Spleen (tissue), 11 donors: ENCODE measurements at regions not wholly inside any gene's neighbourhood (a gene's known extent, or its start where the extent isn't known, plus 50 kb on each side); places are given as distances from the start of the nearest gene placed in this dataset.

Experiments used
- DNase-seq: peaks from one replicate; pipeline ENCODE4 v3.0.0-alpha.2; 2020
- H3K27ac ChIP-seq, 8 donors: fragments of 200-600 bp; sonication (generic) in 7 of 8; 1 replicate in 4 of 8; 2 replicates in 4 of 8; pipeline versions ENCODE4 v1.5.0 to v1.8.0; 2016 to 2021; ENCODE audit warnings: inconsistent platforms in 4 of 8, mild to moderate bottlenecking in 4 of 8, moderate library complexity in 1 of 8
- H3K27me3 ChIP-seq, 7 donors: fragments of 200-600 bp; sonication (generic) in 6 of 7; replicated peaks in 1 of 7; 1 replicate in 4 of 7; 2 replicates in 3 of 7; pipeline versions ENCODE4 v1.5.0 to v1.8.0; 2016 to 2021; ENCODE audit warnings: inconsistent platforms in 3 of 7, mild to moderate bottlenecking in 1 of 7
- H3K36me3 ChIP-seq, 6 donors: fragments of 200-600 bp; sonication (generic) in 5 of 6; 1 replicate in 4 of 6; 2 replicates in 2 of 6; pipeline versions ENCODE4 v1.5.0 to v1.8.0; 2016 to 2021; ENCODE audit warnings: inconsistent platforms in 2 of 6
- H3K4me1 ChIP-seq, 6 donors: fragments of 200-600 bp; sonication (generic) in 5 of 6; 1 replicate in 3 of 6; 2 replicates in 3 of 6; pipeline versions ENCODE4 v1.5.0 to v1.8.0; 2016 to 2021; ENCODE audit warnings: inconsistent platforms in 3 of 6
- H3K4me3 ChIP-seq, 8 donors: fragments of 200-600 bp; sonication (generic) in 7 of 8; 1 replicate in 4 of 8; 2 replicates in 4 of 8; pipeline versions ENCODE4 v1.5.0 to v1.8.0; 2016 to 2021; ENCODE audit warnings: inconsistent platforms in 4 of 8, mild to moderate bottlenecking in 4 of 8, moderate library complexity in 2 of 8
- H3K9me3 ChIP-seq, 8 donors: fragments of 200-600 bp; sonication (generic) in 7 of 8; 1 replicate in 4 of 8; 2 replicates in 4 of 8; pipeline versions ENCODE4 v1.5.0 to v1.8.0; 2016 to 2021; ENCODE audit warnings: inconsistent platforms in 4 of 8
- POLR2A ChIP-seq, 3 donors: fragments of 450-650 bp; IDR thresholded peaks; one replicate each; pipeline ENCODE4 v1.5.1; 2017; ENCODE audit warnings: antibody characterized with exemption in 3 of 3, mild to moderate bottlenecking in 1 of 3
- POLR2AphosphoS5 ChIP-seq, 3 donors: sonication (generic); formaldehyde crosslinking; IDR thresholded peaks; one replicate each; pipeline ENCODE4 v1.5.1; 2017; ENCODE audit warnings: antibody characterized with exemption in 3 of 3
- WGBS, 5 donors: extraction: QIAGEN DNeasy Blood & Tissue Kit in 3 of 5; methylation state at CpG; one replicate each; pipeline versions ENCODE4 v1.1.5 to v1.1.7; 2013 to 2018; 5-methylcytosine and 5-hydroxymethylcytosine counted together
- intact Hi-C: fragments of 100-400 bp; cut with DNase I; formaldehyde crosslinking; loops from one replicate; pipeline ENCODE4 v1.15.0; 2023; ENCODE audit warnings: low total_unique reads
- TF ChIP-seq, protein P1 (sequence below), 11 experiments: fragments of 200-600 bp in 7 of 11; fragments of 450-650 bp in 4 of 11; sonication (generic) in 4 of 11; IDR thresholded peaks in 8 of 11; conservative IDR thresholded peaks in 3 of 11; 1 replicate in 7 of 11; 2 replicates in 4 of 11; pipeline versions ENCODE4 v1.4.0 to v1.8.0; 2016 to 2021; ENCODE audit warnings: antibody characterized with exemption in 11 of 11, inconsistent platforms in 4 of 11, mild to moderate bottlenecking in 1 of 11
- donor health status: healthy with polysubstance abuse.
- donor health status: DM: no; HTN: no; CAD: no; lungs with moderate emphysema.
- donor health status: DM: no; HTN: no; CAD: no.
- donor health status: Bipolar disorder and iron deficiency.
- donor health status: healthy.
- donor health status: DM: no; HTN: no; CAD: no.
- donor health status: DM: yes; HTN: yes; CAD: no.

DNA sequence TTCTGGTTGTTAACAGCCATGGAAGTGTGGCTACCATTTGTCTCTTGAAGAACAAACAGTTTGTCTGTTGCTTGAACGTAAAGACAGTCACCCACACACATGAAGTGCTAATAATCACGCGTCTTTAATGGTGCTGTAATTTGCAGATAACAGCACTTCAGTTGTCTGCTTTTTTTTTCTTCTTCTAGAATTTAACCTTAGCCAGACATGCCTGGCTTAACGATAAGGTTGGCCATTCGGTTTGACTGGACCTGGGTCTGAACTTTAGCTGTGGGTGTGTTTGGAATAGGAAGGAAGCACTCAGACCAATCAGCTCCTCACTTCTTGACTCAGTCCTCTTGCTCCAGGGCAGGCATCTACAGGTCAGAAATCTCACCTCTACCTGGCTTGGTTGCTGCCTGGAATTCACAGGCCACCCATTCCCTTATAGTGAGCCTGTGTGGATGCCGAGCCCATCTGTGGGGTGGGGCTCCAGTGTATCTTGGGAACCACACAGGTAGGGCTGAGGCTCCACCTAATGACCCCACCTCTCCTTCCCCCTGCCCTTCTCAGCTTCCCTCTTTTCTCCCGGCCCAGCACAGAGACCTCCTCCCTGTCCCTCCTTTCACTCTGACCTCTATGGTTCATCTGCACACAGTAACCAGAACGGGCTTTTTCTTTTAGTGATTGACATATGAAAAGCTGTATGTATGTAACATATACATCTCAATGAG, 246.4 kb upstream of the PWP1 start:
- H3K4me1 ChIP-seq = no peaks in the 10 kb centered on the region
- H3K4me3 ChIP-seq = no peak overlapping the region
- H3K27ac ChIP-seq = no peak overlapping the region
- H3K27me3 ChIP-seq = peaks cover 0 to 8% (median 0%) of the 10 kb centered on the region in 7 donors
- intact Hi-C loops = no loop called here
- H3K9me3 ChIP-seq = no peaks in the 10 kb centered on the region
- 63 to 72% (median 63%) methylated on average over 8 of the region's 8 CpGs for WGBS, 5 donors
- DNase-seq = peak; percentile 25
- no peaks in the 10 kb centered on the region for H3K36me3 ChIP-seq
- TF ChIP-seq, protein P1, sequence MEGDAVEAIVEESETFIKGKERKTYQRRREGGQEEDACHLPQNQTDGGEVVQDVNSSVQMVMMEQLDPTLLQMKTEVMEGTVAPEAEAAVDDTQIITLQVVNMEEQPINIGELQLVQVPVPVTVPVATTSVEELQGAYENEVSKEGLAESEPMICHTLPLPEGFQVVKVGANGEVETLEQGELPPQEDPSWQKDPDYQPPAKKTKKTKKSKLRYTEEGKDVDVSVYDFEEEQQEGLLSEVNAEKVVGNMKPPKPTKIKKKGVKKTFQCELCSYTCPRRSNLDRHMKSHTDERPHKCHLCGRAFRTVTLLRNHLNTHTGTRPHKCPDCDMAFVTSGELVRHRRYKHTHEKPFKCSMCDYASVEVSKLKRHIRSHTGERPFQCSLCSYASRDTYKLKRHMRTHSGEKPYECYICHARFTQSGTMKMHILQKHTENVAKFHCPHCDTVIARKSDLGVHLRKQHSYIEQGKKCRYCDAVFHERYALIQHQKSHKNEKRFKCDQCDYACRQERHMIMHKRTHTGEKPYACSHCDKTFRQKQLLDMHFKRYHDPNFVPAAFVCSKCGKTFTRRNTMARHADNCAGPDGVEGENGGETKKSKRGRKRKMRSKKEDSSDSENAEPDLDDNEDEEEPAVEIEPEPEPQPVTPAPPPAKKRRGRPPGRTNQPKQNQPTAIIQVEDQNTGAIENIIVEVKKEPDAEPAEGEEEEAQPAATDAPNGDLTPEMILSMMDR (IDR thresholded peaks at IDR 0.05 in 8 of 11, conservative IDR thresholded peaks at IDR 0.05 in 3 of 11) = no peak
- TF ChIP-seq POLR2AphosphoS5 (IDR thresholded peaks at IDR 0.05) (no peak), POLR2A (IDR thresholded peaks at IDR 0.05) (no peak)

DNA sequence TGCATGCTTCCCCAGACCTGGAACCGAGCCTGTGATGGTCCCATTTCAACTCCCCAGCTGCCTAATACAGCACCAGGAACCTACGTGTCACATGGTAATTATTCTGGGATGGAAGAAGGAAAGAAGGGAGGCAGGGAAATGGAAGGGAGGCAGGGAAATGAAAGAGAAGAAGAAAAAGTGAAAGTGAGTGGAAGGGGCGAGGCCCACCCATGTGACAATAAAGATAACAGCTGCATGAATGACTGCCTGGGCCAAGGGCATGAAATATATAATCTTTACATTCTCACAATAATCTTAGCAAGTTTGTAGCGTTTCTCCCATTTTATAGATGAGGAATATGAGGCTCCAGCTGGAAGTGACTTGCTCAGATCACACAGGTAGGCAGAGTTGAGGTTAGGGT, 245.0 kb upstream of the PWP1 start:
- Histone ChIP-seq H3K4me3 (no peak overlapping the region), H3K27ac (no peak overlapping the region), H3K9me3 (no peaks in the 10 kb centered on the region), H3K27me3 (peaks cover 0 to 8% (median 0%) of the 10 kb centered on the region in 7 donors), H3K4me1 (no peaks in the 10 kb centered on the region), H3K36me3 (no peaks in the 10 kb centered on the region)
- TF ChIP-seq POLR2A (IDR thresholded peaks at IDR 0.05) = no peak
- TF ChIP-seq, protein P1 (IDR thresholded peaks at IDR 0.05 in 8 of 11, conservative IDR thresholded peaks at IDR 0.05 in 3 of 11) = no peak
- no peak for TF ChIP-seq POLR2AphosphoS5 (IDR thresholded peaks at IDR 0.05)
- peak; percentile 34 for DNase-seq
- 74 to 83% (median 81%) methylated on average over 4 of the region's 4 CpGs for WGBS, 5 donors
- intact Hi-C loops = no loop called here

DNA sequence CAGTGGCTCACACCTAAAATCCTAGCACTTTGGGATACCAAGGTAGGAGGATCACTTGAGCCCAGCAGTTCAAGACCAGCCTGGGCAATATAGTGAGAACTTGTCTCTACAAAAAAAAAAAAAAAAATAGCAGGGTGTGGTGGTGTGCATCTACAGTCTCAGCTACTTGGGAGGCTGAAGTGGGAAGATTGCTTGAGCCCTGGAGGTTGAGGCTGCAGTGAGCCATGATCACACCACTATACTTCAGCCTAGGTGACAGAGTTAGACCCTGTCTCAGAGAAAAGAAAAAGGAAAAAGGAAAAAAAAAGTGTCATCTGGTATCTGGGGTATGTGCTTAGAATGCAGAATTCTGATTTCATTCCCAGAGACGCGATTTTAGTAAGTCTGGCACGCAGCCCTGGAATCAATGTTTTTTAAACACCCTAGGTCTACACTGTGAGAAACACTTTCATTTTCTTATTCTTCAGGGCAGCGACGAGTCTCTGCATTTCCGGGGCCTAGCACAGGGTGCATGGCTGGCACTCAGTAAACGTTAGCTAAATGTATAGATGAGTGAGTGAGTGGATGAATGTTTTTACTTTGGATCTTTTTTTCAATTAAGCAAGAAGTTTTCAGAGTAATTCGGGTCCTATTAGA, 243.8 kb upstream of the PWP1 start:
- Histone ChIP-seq H3K27ac (peak overlapping the region in 4 of 8 donors; percentile 1 to 43 (median 18)), H3K4me3 (peak overlapping the region in 1 of 8 donors; percentile 19), H3K4me1 (no peaks in the 10 kb centered on the region), H3K36me3 (no peaks in the 10 kb centered on the region), H3K27me3 (peaks cover 0 to 8% (median 0%) of the 10 kb centered on the region in 7 donors), H3K9me3 (no peaks in the 10 kb centered on the region)
- intact Hi-C loops = no loop called here
- 69 to 81% (median 76%) methylated on average over 8 of the region's 8 CpGs for WGBS, 5 donors
- DNase-seq = peak; percentile 6
- TF ChIP-seq POLR2A (IDR thresholded peaks at IDR 0.05) = no peak
- TF ChIP-seq, protein P1 (IDR thresholded peaks at IDR 0.05 in 8 of 11, conservative IDR thresholded peaks at IDR 0.05 in 3 of 11) = no peak
- no peak for TF ChIP-seq POLR2AphosphoS5 (IDR thresholded peaks at IDR 0.05)

DNA sequence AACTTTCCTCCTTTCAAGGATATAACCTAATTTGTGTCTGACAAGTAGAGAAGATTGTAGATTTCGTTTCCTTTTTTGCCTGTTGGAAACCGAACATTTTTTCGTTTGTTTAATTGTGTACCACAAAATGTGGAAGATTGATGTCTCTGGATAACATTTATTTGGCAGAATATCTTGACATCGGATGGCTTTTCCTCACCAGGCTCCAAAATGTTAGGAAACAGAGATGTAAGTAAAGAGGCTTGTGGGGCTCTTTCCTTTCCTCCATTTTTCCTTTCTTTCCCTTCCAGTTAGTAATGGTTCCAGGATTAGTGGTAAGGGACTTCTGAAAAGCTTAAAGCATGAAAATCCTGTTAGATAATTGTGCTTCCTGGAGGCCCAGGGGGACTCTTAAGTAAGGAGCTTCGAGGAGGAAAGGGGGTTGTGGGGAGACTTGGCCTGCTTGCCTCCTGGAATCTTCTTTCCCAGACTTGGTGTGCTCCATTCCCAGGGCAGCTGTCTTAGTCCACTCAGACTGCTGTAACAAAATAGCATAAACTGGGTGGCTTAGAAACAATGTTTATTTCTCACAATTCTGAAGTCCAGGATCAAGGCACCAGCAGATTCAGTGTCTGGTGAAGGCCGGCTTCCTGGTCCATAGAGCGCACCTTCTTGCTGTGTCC, 243.1 kb upstream of the PWP1 start:
- Histone ChIP-seq H3K27me3 (peaks cover 0 to 6% (median 0%) of the 10 kb centered on the region in 7 donors), H3K9me3 (no peaks in the 10 kb centered on the region), H3K4me1 (no peaks in the 10 kb centered on the region), H3K27ac (peak overlapping the region in 4 of 8 donors; percentile 1 to 43 (median 18)), H3K36me3 (no peaks in the 10 kb centered on the region), H3K4me3 (no peak overlapping the region)
- DNase-seq = peak; percentile 4
- 74 to 82% (median 77%) methylated on average over 7 of the region's 7 CpGs for WGBS, 5 donors
- intact Hi-C loops = no loop called here
- TF ChIP-seq, protein P1 (IDR thresholded peaks at IDR 0.05 in 8 of 11, conservative IDR thresholded peaks at IDR 0.05 in 3 of 11) = no peak
- TF ChIP-seq POLR2A (IDR thresholded peaks at IDR 0.05) (no peak), POLR2AphosphoS5 (IDR thresholded peaks at IDR 0.05) (no peak)
